Nephron progenitor cell (in vitro differentiated cells): ENCODE measurements at regions not wholly inside any gene's neighbourhood (a gene's known extent, or its start where the extent isn't known, plus 50 kb on each side); places are given as distances from the start of the nearest gene placed in this dataset.

Source experiments
- DNase-seq: peaks from one replicate; pipeline ENCODE4 v3.0.0; 2021
- H3K27ac Mint-ChIP-seq: 2 replicates; pipeline ENCODE4 v1.8.0; 2021; ENCODE audit warnings: mild to moderate bottlenecking, moderate library complexity, mixed read lengths
- H3K27me3 Mint-ChIP-seq: 2 replicates; pipeline ENCODE4 v1.8.0; 2021; ENCODE audit warnings: mild to moderate bottlenecking, low read depth, mixed read lengths; ENCODE audit not compliant: poor library complexity
- H3K36me3 Mint-ChIP-seq: 2 replicates; pipeline ENCODE4 v1.8.0; 2021; ENCODE audit warnings: low read depth, mixed read lengths
- H3K4me1 Mint-ChIP-seq: 2 replicates; pipeline ENCODE4 v1.8.0; 2021; ENCODE audit warnings: mixed read lengths
- H3K4me3 Mint-ChIP-seq: 2 replicates; pipeline ENCODE4 v1.8.0; 2021; ENCODE audit warnings: mild to moderate bottlenecking, moderate library complexity, mixed read lengths
- H3K9me3 Mint-ChIP-seq: 2 replicates; pipeline ENCODE4 v1.8.0; 2021; ENCODE audit warnings: mild to moderate bottlenecking, moderate library complexity, mixed read lengths
- CTCF ChIP-seq: fragments of 200-600 bp; sonication (generic); IDR thresholded peaks from 2 replicates; pipeline ENCODE4 v1.5.0; 2021; ENCODE audit warnings: antibody characterized with exemption

DNA sequence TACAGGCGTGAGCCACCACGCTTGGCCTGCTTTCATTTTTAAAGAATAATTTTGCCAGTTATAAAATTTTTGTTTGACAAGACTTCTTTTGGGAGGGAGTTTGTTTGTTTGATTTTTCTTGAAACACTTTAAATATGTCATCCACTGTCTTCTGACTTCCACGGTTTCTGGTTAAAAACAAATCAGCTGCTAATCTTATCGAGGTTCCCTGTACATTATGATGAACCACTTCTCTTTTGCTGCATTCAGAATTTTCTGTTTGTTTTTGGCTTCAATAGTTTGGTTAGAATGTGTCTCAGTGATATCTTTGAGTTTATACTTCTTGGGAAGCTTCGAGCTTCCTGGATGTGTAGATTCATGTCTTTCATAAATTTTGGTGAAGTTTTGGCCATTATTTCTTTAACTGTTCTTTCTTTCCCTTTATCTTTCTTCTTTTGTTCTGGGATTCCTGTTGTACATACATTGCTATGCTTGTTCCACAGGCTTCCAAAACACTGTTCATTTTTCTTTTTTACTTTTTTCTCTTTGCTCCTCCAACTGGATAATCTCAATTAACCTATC, 60.8 kb downstream of the MSX2 start:
- TF ChIP-seq CTCF, result no peak
- Mint-ChIP-seq H3K27ac (no peak overlapping the region), H3K9me3 (peaks cover 32% of the 10 kb centered on the region), H3K36me3 (peaks cover 17% of the 10 kb centered on the region), H3K4me3 (no peak overlapping the region), H3K4me1 (no peaks in the 10 kb centered on the region), H3K27me3 (peaks cover 9% of the 10 kb centered on the region)
- DNase-seq, result no peak
